ENCODE measurements at regions not wholly inside any gene's neighbourhood (a gene's known extent, or its start where the extent isn't known, plus 50 kb on each side); places are given as distances from the start of the nearest gene placed in this dataset.
"Not testable (repeated sequence)": the region's sequence is repeated elsewhere in the genome, so short reads cannot be mapped to it uniquely, and the experiment has no call there.

- DNase-seq, result no peak
Measured at GRCh38 chrX:19172741-19173140, 50.5 kb upstream of the ADGRG2 start.

GRCh38 chrX:19174401-19175025 lies 52.2 kb upstream of the ADGRG2 start:
- peak; percentile 71 for DNase-seq

DNA sequence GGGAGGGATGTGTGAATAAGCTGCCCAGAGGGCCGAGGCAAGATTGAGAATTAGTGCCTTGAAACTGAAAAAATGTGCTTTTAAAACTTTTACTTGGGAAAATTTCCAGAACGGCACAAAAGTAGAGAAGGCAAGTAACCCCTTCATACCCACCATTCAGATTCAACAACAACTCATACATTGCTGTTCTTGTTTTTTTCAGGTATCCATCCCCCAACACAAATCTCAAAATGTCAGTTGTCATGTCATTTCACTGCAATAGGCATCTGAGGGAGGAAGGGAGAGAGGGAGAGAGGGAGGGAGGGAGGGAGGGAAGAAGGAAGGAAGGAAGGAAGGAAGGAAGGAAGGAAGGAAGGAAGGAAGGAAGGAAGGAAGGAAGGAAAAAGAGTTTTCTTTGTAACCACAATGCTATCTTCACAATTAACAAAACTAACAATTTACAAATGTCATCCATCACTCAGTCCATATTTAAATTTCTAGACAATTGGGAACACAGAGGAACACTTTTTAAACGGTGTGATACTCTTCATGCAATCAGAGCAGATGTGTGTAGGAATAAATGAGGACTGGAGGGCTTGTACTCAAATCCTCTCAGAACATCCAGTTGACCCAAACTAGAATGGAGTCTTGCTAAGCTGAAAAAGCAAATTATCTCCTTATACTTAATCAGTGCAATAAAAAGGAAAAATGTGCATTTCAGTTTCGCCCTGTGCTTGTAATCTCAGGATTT lies 54.8 kb upstream of the ADGRG2 start:
- DNase-seq, result no peak

DNA sequence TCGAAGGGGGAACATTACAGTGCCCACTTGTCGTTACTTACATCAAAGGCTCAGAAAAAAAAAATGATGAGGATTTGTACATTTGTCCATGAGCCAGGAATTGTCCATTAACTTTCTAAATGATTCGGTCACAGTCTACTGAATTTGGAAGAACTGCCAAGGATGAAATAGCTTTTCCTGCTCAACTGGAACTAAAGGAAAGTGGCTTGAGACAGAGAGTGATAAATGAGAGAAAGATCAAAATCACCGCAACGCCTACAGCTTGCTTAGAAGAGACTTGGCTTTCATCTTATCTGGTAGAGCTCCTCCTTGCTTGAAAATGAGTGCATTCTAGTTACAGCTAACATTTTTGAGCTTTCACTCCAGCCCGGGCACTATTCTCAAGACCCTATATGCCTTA lies 55.5 kb upstream of the ADGRG2 start:
- no peak for DNase-seq

DNA sequence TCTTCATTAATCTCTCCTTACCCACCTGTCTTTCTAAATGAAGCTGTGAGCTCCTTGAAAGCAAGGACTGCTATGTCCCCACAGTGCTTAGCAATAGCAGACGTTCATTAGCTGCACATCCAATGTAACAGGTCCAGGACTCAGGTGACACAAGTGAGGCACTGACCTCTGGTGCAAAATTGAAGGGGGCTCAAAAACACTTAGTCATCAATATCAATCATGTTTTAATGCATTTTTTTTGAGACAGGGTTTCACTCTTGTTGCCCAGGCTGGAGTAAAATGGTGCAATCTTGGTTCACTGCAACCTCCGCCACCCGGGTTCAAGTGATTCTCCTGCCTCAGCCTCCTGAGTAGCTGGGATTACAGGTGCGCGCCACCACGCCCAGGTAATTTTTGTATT lies 56.1 kb upstream of the ADGRG2 start:
- no peak for DNase-seq

DNA sequence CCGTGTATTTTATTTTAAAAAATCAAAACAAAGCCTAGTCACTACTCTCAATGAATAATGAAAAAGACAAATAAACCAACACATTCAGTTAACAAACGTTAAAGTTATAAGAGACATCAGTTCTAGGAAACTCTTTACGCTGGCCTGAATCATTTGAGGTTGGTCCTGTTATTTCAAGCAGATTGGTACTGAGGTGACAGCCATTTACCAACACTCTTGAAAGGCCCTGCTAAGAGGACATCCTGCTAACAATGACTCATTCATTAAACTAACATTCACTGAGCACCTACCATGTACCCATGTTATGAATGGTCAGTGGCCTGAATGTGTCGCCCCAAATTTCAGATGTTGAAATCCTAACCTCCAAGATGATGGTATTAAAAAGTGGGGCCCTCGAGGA lies 57.1 kb upstream of the ADGRG2 start:
- DNase-seq, result no peak

DNA sequence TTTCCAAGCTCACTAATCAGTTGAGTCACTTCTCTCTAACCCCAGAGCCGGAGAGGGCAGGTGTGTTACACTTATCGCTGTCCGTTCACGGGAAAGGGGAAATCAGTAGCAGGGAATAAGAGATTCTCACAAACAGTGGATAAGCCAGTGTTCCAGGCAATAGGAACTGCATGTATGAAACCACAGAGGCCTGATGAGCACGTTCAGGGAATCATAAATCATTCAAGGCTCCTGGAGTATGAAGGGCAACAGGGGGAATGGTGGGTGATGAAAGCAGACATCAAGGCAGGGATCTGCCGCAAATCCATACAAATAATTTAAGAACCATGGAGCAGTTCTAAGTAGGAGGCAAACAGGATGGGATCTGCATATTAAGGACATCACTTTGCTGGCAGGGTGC lies 59.1 kb upstream of the ADGRG2 start:
- no peak for DNase-seq

DNA sequence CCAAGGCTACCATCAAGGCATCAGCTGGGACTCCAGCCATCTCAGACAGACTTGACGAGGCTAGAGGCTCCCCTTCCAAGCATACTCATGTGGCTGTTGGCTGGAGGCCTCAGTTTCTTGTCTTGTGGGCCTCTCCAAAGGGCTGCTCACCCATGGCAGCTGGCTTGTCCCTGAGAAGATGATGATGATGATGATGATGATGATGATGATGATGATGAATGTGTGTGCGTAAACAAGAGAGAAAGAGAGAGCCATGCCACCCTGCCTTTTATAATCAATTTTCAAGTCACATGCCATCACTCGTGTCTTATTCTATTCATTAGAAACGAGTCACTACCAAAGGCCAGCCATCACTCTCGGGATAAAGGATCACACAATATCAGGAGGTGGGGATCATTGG lies 60.5 kb upstream of the ADGRG2 start:
- DNase-seq, result no peak

GRCh38 chrX:19183761-19184477 lies 61.7 kb upstream of the ADGRG2 start:
- no peak for DNase-seq

DNA sequence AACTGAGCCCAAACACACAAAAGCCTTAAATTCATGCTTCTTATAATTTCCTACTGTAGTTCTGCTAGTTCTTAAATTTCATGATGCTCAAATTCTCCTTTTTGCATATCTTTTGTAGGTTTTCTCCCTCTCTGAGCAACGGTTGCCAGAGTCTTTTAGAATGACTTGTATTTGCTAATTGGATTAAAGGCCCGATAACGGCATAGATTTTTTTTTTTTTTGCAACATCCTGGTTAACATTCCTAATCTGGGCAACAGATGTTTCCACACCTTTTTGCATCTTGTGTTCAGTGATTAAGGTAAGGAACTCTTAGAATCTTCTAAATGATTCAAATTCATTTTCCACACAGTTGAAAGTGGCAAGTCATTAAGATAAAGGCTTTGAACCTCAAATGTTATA lies 66.3 kb upstream of the ADGRG2 start:
- no peak for DNase-seq

GRCh38 chrX:19190902-19191301 lies 68.6 kb upstream of the ADGRG2 start:
- DNase-seq, result no peak

- DNase-seq, result no peak
Measured at GRCh38 chrX:19193565-19193964, 71.3 kb upstream of the ADGRG2 start.

GRCh38 chrX:19194285-19195242 lies 72.3 kb upstream of the ADGRG2 start:
- no peak for DNase-seq

- no peak for DNase-seq
Measured at GRCh38 chrX:19195243-19195610, 73.0 kb upstream of the ADGRG2 start.

GRCh38 chrX:19198473-19198872 lies 76.2 kb upstream of the ADGRG2 start:
- no peak for DNase-seq

GRCh38 chrX:19202171-19202570 lies 79.9 kb upstream of the ADGRG2 start:
- DNase-seq, result no peak

DNA sequence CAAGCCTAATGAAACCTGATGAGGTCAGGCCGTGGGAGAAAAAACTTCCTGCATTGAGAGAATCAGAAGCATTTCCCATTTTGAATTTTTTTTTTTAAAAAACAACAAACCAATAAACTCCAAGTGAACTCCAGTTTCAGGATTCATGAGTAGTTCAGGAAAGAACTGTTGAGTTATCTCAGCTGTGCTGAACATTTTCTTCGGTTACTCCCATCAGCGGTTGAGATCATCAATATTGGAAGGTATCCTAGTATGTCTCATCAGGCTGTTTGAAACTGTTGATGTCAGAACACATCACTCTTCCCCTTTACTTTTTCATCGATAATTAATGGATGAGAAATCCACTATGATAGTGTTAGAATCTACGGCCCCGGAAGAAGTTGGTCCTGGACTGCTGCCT lies 82.4 kb upstream of the ADGRG2 start:
- DNase-seq, result no peak

DNA sequence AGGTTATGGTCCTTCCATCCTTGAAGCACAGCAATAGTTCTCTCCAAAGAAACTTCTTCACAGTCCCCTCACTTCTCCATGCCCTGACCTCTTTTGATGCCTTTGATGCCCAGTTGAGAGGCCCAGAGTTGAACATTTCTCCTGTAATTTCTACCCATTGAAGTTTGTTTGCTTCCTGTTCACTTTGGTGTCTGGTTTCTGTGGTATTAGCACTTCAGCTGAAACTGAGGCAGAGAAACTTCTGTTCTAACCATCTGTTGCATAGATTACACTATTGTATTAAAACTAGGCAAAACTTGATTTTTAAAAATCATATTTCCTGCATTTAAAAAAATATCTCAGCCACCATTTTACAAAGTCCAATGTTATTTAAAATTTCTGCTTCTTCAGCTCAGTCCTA lies 89.8 kb upstream of the ADGRG2 start:
- no peak for DNase-seq

- no peak for DNase-seq
Measured at GRCh38 chrX:19213610-19214152, 91.4 kb upstream of the ADGRG2 start.

GRCh38 chrX:19214311-19214710 lies 92.0 kb upstream of the ADGRG2 start:
- DNase-seq, result no peak

DNA sequence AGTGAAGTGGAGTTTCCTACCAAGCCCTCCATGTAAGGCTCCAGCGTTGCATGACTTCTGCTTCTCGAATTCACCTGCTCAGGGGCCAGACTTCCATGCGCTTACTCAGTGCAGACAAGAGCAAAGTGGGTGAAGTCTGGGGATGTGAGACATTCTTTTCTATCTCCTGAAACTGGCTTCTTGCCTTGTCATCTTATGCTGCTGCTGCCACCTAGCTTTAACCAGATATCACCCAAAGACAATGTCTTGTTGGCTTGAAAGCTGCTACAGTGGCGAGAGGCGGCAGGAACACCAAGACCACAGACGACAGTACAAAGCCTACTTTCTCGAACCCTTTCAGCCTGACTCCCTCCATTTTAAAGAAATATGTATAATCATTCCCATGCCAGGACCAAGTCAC lies 103.6 kb upstream of the ADGRG2 start:
- DNase-seq, result peak; percentile 2

DNA sequence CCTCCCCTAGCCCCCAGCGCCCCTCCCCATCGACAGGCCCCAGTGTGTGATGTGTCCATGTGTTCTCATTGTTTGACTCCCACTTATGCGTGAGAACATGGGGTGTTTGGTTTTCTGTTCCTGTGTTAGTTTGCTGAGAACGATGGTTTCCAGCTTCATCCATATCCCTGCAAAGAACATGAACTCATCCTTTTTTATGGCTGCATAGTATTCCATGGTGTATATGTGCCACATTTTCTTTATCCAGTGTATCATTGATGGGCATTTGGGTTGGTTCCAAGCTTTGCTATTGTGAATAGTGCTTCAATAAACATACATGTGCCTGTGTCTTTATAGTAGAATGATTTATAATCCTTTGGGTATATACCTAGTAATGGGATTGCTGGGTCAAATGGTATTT lies 107.6 kb upstream of the ADGRG2 start:
- not testable (repeated sequence) for DNase-seq

- no peak for DNase-seq
Measured at GRCh38 chrX:19237901-19238300, 105.8 kb upstream of the PDHA1 start.
